ENCODE measurements at regions not wholly inside any gene's neighbourhood (a gene's known extent, or its start where the extent isn't known, plus 50 kb on each side); places are given as distances from the start of the nearest gene placed in this dataset.

DNA sequence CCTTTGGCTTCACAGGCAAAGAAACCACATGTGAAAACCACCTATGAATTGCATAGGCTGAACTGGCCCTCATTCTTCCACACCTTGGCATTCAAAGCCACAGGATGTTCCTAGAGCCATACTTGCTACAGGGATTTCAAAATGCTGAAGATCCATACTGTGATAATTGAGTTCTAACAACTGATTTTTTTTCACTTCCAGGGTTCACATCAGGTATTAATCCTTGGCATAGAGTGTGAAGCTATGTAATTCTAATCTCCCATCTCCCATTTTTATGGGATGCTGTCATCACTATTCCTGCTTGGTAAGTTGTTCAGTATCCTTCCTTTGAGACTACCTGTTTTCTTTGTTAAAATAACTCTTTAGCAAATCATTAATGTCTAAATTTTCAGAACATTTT, 1569.2 kb upstream of the ADGRL3 start:
- TF ChIP-seq CTCF (IDR thresholded peaks at IDR 0.05): no peak
- no peak for TF ChIP-seq POLR2A (IDR thresholded peaks at IDR 0.05)

Measured in heart left ventricle (tissue), 13 donors.